Fibroblast of skin of left biceps (primary cell): ENCODE measurements at regions not wholly inside any gene's neighbourhood (a gene's known extent, or its start where the extent isn't known, plus 50 kb on each side); places are given as distances from the start of the nearest gene placed in this dataset.
"Not testable (repeated sequence)": the region's sequence is repeated elsewhere in the genome, so short reads cannot be mapped to it uniquely, and the experiment has no call there.

Source experiments
- DNase-seq, 2 experiments: peaks; one replicate each; pipeline ENCODE4 v3.0.0-alpha.2; 2013; ENCODE audit warnings: low read depth in 2 of 2

- DNase-seq, result no peak
These were observed 227.0 kb downstream of the ADAMTS15 start for GRCh38 chr11:130675371-130675821.

DNA sequence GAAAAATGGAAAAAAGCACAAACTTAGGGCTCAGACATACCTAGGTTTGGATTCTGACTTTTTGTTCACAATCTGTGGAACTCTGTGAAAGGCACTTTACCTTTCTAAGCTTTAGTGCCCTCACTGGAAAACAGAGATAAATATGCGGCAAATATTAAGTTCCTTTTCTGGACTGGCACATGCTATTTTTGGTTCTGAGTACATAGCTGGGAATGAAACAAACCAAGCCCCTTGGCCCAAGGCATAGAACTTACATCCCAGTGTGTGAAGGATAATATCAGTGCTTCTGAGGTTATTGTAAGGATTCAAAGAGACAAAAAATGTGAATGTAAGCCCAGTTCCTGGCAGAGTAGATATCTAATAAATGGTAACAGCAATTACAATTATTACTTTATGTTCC, 227.5 kb downstream of the ADAMTS15 start:
- no peak for DNase-seq

DNA sequence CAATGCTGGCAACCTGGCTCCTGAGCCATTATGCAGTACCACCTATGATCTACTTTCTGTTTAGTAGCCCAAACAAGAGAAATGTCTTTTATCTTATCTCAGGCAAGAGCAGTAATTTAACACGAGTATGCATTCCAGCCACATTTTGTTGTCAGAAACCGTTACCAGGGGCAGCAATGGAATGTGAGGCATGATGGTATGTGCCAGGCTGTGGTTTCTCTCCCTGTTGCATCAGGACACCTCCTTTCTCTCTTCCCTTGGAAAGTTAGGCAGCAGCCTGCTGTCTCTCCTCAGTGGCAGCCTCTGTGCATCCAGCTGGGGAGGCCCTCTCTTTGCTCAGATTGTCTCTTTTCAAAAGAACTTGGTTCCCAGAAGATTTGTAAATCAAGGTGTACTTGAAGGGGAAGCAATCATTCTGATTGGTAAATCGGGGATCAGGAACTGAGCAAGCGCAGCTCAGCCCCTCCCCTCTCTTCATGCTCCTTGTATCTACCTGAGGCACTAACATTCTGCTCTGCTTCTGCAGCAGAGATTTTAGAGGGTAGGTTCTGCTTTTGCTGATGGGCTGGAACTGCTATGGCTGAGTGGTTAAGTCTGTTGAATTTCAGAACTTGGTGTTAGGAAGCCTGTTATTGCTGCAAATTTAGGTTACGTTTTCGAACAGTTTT, 229.2 kb downstream of the ADAMTS15 start:
- DNase-seq, result peak; percentile 56 to 63

DNA sequence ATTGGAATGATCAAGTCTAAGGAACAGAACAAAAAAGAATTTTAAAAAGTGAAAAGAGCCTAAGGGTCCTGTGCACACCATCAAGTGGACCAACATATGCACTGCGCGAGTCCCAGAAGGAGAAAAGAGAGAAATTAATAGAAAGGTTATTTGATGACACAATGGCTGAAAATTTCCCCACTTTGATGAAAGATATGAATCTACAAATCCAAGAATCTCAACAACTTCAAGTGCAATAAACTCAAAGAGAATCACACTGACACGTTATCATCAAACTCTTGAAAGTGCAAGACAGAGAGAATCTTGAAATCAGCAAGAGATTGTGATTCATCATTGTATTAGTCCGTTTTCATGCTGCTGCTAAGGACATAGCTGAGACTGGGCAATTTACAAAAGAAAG, 230.8 kb downstream of the ADAMTS15 start:
- DNase-seq, result no peak

DNA sequence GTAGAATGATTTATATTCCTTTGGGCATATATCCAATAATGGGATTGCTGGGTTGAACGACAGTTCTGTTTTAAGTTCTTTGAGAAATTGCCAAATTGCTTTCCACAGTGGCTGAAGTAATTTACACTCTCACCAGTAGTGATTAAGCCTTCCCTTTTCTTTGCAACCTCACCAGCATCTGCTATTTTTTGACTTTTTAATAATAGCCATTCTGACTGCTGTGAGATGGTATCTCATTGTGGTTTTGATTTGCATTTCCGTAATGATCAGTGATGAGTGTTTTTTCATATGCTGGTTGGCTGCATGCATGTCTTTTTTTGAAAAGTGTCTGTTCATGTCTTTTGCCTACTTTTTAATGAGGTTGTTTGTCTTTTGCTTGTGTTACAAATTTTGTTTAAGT, 233.8 kb downstream of the SNX19 start:
- DNase-seq, result not testable (repeated sequence)

GRCh38 chr11:130689222-130689908, 226.9 kb downstream of the SNX19 start:
- peak; percentile 49 to 50 for DNase-seq

- DNase-seq, result no peak
These were observed 224.7 kb downstream of the SNX19 start for GRCh38 chr11:130691581-130691980.

- DNase-seq, result no peak
These were observed 224.1 kb downstream of the SNX19 start for GRCh38 chr11:130692220-130692619.

- DNase-seq, result no peak
These were observed 222.7 kb downstream of the SNX19 start for GRCh38 chr11:130693543-130693942.

DNA sequence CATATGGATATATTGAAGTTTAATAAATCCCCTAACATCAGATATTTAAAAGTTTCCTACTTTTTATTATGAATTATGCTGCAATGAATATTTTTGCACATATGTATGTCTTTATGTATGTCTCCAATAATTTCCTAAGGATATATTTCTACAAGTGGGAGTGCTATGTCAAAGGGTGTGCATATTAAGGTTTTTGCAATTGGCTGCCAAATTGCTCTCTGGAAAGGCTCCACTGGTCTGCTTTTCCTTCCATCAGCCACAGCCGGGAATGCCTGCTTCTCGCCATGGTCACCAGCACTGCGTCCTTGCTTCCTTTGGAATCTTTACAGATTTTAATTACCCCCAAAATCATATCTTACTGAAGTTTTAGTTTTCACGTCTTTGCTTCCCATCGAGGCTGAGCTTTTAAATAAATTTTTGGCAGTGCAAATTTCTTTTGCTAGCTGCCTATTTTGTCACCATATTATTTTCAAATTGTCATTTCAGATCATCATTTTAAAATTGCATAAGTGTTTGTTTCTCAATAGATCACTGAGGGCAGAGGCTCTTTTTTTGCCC, 221.7 kb downstream of the SNX19 start:
- DNase-seq, result no peak

- DNase-seq, result no peak
These were observed 218.1 kb downstream of the SNX19 start for GRCh38 chr11:130698174-130698573.

DNA sequence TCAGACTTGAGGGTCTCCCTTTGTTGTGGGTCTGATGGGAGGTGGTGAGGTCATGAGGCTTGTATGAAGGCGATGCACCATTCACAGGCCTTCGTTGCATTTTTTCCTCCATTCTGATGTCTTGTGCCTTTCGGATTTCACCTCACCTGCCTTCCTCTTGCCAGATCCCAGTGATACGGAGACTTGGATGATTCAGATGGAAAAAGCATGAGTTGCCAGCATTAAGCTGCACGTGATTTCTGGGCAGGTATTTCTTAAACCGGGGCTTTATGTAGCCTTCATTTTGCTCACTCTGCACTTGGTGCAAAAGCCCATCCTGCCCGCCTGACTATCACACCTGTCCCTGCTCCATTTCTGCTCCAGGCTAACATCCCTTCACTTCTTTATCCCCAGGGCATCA, 216.7 kb downstream of the SNX19 start:
- no peak for DNase-seq

- no peak for DNase-seq
These were observed 216.2 kb downstream of the SNX19 start for GRCh38 chr11:130700092-130700491.

DNA sequence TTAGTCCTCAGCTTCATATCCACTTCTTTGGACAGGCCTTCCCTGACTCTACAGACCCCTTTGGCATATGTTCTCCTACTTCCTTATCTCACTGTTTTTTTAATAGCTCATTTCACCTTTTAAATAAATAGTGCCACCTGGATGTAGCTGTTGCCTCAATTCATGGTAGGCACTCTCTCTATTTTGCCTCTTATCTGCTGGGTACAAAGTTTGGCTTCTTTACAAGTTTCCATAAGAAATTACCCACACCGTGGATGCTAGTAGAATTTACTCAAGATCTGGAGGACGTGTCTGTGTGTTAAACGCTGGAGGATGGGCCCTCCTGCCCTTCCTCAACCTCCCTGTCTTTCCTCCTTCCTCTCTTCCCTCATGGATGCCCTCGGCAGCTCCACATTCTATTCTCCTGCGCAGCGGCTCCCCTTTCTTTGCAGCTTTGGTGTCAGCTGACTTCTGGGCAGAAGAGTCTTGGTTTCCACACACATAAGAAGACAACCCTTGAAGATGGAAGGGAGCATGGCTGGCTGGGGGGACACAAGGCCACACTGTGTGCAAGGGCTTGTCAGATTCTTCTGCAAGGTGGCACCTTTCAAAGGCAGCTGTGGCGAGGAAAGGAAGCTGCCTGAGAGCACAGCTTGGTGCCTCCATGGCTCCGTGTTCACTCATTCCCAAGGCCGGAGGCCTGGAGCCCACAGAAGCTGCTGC, 212.6 kb downstream of the SNX19 start:
- DNase-seq, result no peak

GRCh38 chr11:130705670-130706421, 210.4 kb downstream of the SNX19 start:
- DNase-seq, result no peak

DNA sequence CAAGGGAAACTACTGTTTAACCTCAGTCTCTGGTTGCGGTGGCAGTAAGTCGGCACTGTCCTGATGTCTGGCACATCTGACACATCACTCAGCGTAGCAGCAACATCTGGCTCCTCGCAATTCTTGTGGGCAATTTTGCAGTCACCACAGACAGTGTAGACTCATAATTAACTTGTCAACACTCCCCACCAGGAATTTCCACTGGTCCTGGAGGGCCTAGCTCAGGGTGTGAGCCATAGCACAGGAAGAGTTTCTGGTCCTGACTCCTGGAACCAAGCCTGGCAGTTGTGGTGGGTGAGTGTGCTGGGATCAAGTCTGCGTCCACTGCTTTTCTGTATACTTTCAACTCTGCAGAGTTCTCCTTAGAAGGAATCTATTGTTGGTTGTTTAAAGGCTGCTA, 209.7 kb downstream of the SNX19 start:
- peak; percentile 81 to 88 for DNase-seq

DNA sequence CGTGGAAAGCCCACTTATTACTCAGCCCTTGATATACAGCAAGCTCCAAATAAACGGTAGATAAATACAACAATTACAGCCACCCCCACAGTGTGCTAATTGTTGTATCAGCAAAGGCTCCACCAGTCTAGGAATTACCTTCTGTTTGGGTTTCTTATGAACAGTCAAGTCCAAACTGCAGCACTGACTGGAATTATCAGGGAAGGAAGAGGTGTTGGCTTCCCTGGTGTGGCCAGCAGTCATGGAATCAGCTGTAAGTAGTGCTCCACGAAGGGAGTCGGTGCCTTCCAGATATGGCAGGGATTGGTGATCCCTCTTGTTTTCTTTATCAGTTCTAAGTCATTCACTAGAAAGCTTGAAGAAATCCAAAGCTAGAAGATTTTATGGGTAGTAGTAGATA, 209.1 kb downstream of the SNX19 start:
- DNase-seq, result no peak

DNA sequence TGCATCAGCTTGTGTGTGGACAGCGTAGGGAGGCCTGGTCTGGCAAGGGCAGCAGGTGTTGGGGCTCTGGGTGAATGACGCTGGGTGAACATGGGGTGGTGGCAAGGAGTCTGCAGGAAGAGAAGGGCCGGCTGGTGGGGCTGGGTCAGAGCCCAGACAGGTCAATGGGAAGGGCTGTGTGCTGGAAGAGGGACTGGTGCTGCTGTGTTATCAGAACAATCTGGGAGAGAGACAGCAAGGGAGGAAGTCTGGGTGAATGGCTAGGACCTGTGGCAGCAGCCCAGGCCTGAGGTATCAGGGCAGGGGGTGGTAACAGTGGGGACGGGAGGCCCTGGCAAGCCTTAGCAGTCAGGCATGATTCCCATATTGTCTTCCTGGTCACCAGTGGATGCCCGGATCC, 206.7 kb downstream of the SNX19 start:
- no peak for DNase-seq

- DNase-seq, result no peak
These were observed 206.3 kb downstream of the SNX19 start for GRCh38 chr11:130710021-130710420.

DNA sequence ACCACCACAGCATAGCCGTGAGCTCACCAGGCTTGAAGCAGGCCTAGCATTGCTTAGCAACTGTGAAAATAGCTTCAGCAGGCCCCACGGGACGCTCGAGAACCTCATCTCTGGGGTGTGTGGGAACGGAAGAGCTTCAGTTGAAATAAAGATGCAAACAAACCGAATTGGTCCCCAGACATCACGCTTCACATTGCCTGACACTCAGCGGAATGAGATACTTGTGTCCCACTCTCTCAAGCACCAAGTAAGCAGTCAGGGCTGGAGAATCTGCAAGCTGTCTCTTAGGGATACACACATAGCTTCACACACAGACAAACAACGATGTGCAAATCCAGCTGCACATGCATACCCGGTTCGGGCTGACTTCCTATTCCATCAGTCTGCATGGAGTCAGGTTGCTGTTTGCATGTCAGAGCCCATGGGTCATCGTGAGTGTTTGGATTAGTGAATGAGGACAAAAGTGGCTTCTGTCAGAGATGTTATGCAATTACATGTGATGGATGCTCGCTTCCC, 205.7 kb downstream of the SNX19 start:
- DNase-seq, result no peak

GRCh38 chr11:130711193-130711592, 205.1 kb downstream of the SNX19 start:
- DNase-seq, result no peak

DNA sequence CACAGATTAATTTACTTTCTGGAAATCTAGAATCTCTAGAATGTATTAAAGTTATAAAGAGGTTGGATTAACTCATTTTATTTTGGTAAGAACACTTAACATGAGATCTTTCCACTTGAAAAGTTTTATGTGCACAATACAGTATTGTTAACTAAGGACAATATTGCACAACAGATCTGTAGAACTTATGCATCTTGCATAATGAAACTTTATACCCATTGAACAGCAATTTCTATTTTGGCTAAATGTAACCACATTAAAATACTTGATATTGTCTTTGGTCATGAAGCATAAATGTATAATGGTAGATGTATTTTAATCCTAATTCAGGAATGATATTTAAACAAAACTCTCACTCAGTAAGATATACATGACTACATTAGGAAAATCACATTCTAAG, 203.8 kb downstream of the SNX19 start:
- no peak for DNase-seq
